Large intestine (tissue), 3 donors: ENCODE measurements at regions not wholly inside any gene's neighbourhood (a gene's known extent, or its start where the extent isn't known, plus 50 kb on each side); places are given as distances from the start of the nearest gene placed in this dataset.
"Not testable (repeated sequence)": the region's sequence is repeated elsewhere in the genome, so short reads cannot be mapped to it uniquely, and the experiment has no call there.

Experiments
- DNase-seq, 2 donors: peaks; one replicate each; pipeline versions ENCODE4 v3.0.0 to v3.0.0-alpha.2; 2013
- H3K27ac ChIP-seq: one replicate; pipeline ENCODE4 v1.5.1; 2013; ENCODE audit warnings: low read length
- H3K27me3 ChIP-seq: 2 replicates; pipeline ENCODE4 v1.6.1; 2013; ENCODE audit warnings: low read length; ENCODE audit not compliant: control insufficient read depth, insufficient read depth
- H3K36me3 ChIP-seq: 2 replicates; pipeline ENCODE4 v1.6.1; 2013; ENCODE audit warnings: low read length; ENCODE audit not compliant: control insufficient read depth, insufficient read depth
- H3K4me1 ChIP-seq: one replicate; pipeline ENCODE4 v1.6.1; 2013; ENCODE audit warnings: low read length; ENCODE audit not compliant: control insufficient read depth, insufficient read depth
- H3K4me3 ChIP-seq: one replicate; pipeline ENCODE4 v1.5.1; 2013; ENCODE audit warnings: low read length
- H3K9me3 ChIP-seq: one replicate; pipeline ENCODE4 v1.6.1; 2013; ENCODE audit warnings: mild to moderate bottlenecking, low read depth, low read length, moderate library complexity; ENCODE audit not compliant: control insufficient read depth
- WGBS: methylation state at CpG from one replicate; pipeline ENCODE4 v1.1.5; 2013; ENCODE audit warnings: low lambda C conversion rate; ENCODE audit not compliant: insufficient coverage; 5-methylcytosine and 5-hydroxymethylcytosine counted together

DNA sequence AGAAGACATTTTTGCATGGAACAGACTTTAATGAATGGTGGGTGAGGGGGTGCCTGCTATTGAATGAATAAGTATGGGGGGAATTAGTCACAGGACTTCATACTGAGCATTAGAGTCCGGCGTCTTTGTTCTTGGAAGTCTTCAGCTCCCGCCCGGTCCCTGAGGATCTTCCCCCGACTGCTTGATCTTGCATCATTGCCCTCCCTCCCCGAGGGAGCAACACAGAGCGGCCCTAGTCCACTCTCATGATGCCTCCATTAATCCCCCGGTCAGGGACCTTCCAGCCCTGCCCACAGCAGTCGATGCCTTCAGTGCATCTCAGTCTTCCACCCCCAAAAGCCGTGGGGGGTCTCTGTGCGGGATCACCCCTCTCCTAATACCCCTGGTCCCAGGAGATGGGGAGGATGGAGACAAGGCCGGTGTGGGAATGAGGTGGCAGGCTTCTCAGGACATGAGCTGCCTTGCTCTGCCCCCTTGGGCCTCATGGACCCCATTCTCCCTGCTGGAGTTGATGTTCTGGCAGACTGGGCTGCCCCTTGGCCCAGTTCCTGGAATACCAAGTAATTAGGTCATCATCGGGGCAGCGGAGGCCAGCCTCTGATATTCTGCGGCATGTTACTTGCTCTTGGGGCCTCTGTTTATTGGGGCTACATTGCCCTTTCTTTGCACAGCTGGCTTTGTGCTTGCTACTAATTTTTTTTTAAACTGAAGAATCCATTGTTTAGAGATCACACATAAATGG, 110.5 kb upstream of the PLGLB2 start:
- no CpG with 5 or more reads among the region's 15 CpGs for WGBS

GRCh38 chr2:87638114-87638807, 109.6 kb upstream of the PLGLB2 start:
- H3K4me3 ChIP-seq, result not testable (repeated sequence)

More for the DNA sequence above, 110.5 kb upstream of the PLGLB2 start:
- not testable (repeated sequence) for H3K4me3 ChIP-seq, H3K36me3 ChIP-seq, H3K27me3 ChIP-seq, H3K4me1 ChIP-seq, H3K9me3 ChIP-seq, H3K27ac ChIP-seq
- peak in 1 of 2 donors; percentile 18 for DNase-seq

GRCh38 chr2:87638872-87639271, 109.0 kb upstream of the PLGLB2 start:
- H3K27ac ChIP-seq, result not testable (repeated sequence)

More at GRCh38 chr2:87638114-87638807, 109.6 kb upstream of the PLGLB2 start:
- no CpG with 5 or more reads among the region's 10 CpGs for WGBS
- not testable (repeated sequence) for H3K27me3 ChIP-seq, H3K9me3 ChIP-seq, H3K4me1 ChIP-seq, DNase-seq, H3K36me3 ChIP-seq, H3K27ac ChIP-seq

DNA sequence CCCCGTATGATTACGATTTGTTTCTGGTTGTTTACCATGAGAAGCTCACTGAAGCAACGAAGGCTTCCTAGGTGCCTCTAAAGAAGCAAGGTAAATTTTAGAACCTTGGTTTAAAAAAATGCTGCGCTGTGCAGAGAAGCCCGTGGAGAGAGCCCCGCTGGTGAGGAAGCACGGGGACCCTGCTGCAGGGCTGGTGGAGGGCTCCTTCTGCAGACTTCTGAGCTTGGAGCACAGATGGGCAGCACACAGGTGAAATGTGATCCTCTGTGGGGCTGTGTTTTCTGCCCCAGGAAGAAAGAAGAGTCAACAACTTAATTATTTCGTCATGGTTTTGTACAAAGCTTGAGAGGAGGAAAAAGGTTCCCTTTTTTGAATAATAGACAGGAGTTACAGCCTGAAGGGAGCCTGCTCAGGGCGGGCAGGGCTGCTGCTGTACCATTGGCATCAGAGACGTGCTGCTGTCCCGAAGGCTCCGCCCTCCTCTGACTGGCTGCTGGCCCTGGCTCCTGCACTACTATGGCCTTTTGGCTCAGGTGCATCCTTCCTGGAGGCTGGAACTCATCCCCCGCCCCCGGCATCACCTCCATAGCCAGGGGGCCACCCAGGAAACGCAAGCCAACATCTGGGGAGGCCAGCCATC, 108.0 kb upstream of the PLGLB2 start:
- H3K27me3 ChIP-seq, DNase-seq, H3K36me3 ChIP-seq, H3K9me3 ChIP-seq, H3K4me1 ChIP-seq, H3K4me3 ChIP-seq, H3K27ac ChIP-seq: not testable (repeated sequence)
- no CpG with 5 or more reads among the region's 15 CpGs for WGBS

More at GRCh38 chr2:87638872-87639271, 109.0 kb upstream of the PLGLB2 start:
- H3K36me3 ChIP-seq, H3K4me3 ChIP-seq, DNase-seq, H3K9me3 ChIP-seq, H3K27me3 ChIP-seq, H3K4me1 ChIP-seq: not testable (repeated sequence)
- no CpG with 5 or more reads among the region's 7 CpGs for WGBS

GRCh38 chr2:87640961-87641563, 106.8 kb upstream of the PLGLB2 start:
- DNase-seq, H3K4me1 ChIP-seq, H3K27me3 ChIP-seq, H3K4me3 ChIP-seq, H3K27ac ChIP-seq, H3K9me3 ChIP-seq, H3K36me3 ChIP-seq: not testable (repeated sequence)
- no CpG with 5 or more reads among the region's 4 CpGs for WGBS

GRCh38 chr2:87643165-87643564, 104.7 kb upstream of the PLGLB2 start:
- H3K4me1 ChIP-seq, H3K36me3 ChIP-seq, H3K27me3 ChIP-seq, H3K4me3 ChIP-seq, DNase-seq, H3K9me3 ChIP-seq, H3K27ac ChIP-seq: not testable (repeated sequence)
- WGBS, result no CpG with 5 or more reads among the region's 4 CpGs

DNA sequence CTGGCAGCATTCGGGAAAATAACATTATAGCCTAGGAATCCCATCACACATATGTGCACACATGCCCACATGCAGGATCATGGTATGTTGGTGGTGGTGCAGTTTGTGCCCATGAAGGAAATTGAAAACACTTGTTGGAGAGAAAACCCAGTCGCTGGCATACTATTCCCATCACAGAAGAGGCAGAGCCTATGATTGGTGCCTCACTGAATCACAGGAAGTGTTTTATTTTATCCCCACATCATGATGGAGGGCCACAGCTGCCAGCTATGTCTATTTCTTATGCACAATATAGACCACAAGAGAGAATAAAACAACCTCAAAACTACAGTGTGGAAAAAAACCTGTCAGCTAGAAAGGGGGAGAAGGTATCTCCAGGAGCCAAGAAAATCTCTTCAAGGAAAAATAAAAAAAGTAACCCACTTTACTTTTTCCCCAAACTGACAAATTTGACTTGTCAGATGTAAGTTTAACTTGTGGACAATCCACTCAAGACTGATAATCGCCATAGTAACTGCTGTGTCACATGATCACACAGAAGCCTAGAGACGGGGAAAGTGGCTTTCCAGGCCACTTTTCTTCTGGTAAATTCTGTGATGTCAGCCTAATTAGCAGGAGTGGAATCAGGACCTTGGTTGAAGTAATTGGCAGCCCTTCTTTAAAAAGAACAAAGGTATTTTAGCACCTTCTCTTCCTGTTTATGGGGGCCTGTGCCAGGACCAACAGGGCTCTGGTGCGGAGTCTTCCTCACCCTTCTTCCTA, 100.0 kb upstream of the PLGLB2 start:
- not testable (repeated sequence) for DNase-seq, H3K4me1 ChIP-seq, H3K4me3 ChIP-seq, H3K36me3 ChIP-seq, H3K9me3 ChIP-seq, H3K27ac ChIP-seq, H3K27me3 ChIP-seq
- WGBS, result no CpG with 5 or more reads among the region's 5 CpGs

DNA sequence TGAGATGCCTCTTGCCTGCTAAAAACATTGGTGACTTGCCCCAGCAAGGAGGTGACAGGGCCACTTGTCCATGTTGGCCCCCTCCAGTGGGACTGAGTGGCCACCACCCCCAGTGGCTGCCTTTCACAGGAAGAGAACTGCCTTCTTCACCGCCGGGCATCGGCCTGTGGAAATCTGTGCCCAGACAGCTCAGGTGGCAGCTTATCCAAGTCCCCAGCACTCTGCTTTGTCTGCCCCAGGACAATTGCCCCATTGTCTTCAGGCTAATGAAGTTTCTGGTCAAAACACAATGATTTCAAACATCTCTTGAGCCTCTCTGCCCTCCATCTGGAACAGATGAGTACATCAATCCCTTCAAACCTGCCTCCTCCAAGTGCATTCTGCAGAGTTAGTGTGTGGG, 99.1 kb upstream of the PLGLB2 start:
- no CpG with 5 or more reads among the region's 3 CpGs for WGBS
- H3K36me3 ChIP-seq, H3K27ac ChIP-seq, H3K4me1 ChIP-seq, H3K4me3 ChIP-seq, DNase-seq, H3K9me3 ChIP-seq, H3K27me3 ChIP-seq: not testable (repeated sequence)

DNA sequence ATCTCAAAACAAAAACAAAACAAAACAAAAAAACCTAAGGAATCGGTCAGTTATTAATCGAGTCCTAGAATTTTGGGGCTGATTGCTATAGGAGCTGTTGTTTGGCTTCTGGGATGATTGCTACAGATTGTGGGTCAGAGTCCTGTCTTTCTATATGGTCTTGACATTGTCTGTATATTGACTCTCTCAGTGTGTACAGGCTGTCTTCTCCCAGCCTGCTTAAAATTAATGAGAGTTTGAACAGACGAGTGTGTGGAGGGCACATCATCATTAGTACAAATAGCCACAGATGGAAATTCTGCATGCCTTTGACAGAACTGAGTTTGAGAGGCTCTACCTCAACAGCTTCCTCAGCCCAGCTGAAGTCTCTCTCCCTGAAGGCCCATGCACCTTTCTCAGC, 98.0 kb upstream of the PLGLB2 start:
- not testable (repeated sequence) for H3K4me3 ChIP-seq, H3K9me3 ChIP-seq, H3K27ac ChIP-seq, DNase-seq, H3K4me1 ChIP-seq, H3K27me3 ChIP-seq, H3K36me3 ChIP-seq
- WGBS, result no CpG with 5 or more reads among the region's 3 CpGs

- H3K4me3 ChIP-seq, H3K9me3 ChIP-seq, H3K36me3 ChIP-seq, H3K27me3 ChIP-seq, DNase-seq, H3K4me1 ChIP-seq, H3K27ac ChIP-seq: not testable (repeated sequence)
- no CpG with 5 or more reads among the region's 2 CpGs for WGBS
Observed at GRCh38 chr2:87650837-87651236, 97.0 kb upstream of the PLGLB2 start.
